ENCODE measurements at regions not wholly inside any gene's neighbourhood (a gene's known extent, or its start where the extent isn't known, plus 50 kb on each side); places are given as distances from the start of the nearest gene placed in this dataset.

DNA sequence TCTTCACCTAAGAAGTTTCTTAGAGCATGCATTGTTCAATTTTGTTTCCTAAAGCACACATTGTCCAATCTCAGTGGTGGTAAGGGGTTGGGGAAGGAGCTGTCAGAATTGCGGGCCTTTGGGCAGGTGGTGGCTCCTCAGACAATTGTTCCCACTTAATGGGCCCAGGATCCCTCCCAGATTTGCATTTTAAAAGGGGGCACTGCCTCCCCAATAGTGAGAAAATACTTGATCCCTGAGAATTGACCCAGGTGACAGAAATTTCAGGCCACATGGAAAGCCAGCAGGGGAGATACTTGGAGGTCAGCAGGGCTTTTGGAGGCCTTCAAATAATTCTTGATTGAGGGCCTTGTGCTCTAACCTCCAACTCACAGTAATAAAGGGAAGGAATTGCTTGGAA lies 217.1 kb downstream of the ZNF674 start:
- TF ChIP-seq POLR2A (IDR thresholded peaks at IDR 0.05) = no peak
- TF ChIP-seq, protein P1, sequence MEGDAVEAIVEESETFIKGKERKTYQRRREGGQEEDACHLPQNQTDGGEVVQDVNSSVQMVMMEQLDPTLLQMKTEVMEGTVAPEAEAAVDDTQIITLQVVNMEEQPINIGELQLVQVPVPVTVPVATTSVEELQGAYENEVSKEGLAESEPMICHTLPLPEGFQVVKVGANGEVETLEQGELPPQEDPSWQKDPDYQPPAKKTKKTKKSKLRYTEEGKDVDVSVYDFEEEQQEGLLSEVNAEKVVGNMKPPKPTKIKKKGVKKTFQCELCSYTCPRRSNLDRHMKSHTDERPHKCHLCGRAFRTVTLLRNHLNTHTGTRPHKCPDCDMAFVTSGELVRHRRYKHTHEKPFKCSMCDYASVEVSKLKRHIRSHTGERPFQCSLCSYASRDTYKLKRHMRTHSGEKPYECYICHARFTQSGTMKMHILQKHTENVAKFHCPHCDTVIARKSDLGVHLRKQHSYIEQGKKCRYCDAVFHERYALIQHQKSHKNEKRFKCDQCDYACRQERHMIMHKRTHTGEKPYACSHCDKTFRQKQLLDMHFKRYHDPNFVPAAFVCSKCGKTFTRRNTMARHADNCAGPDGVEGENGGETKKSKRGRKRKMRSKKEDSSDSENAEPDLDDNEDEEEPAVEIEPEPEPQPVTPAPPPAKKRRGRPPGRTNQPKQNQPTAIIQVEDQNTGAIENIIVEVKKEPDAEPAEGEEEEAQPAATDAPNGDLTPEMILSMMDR (IDR thresholded peaks at IDR 0.05) = no peak
